ENCODE measurements at regions not wholly inside any gene's neighbourhood (a gene's known extent, or its start where the extent isn't known, plus 50 kb on each side); places are given as distances from the start of the nearest gene placed in this dataset.

DNA sequence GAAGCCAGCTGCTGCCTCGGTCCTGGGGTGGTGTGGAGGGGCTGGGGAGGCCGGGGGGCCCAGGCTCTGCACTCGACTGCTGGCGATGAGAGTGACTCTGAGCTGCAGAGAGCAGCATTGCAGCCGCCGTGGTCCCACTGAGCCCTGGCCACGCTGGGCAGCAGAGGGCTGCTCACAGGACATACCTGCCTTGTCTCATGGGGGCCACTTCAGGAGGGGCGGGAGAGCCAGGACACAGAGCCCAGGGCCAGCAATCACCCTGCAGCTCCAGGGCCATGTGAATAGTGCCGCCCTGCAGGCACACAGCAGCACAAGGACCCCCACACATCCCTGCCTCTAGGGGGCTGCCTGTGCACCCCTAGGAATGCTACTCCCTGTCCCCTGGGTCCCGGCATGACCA, 147.0 kb downstream of the CRYBB2 start:
- TF ChIP-seq POLR2AphosphoS5 (IDR thresholded peaks at IDR 0.05; ENCODE audit: borderline replicate concordance, low read depth, low read length) (no peak), FOXP2 (optimal IDR thresholded peaks at IDR 0.05; ENCODE audit: control extremely low read depth, extremely low read length, insufficient read depth) (no peak), EZH2 (IDR thresholded peaks at IDR 0.05) (no peak)
